CD4-positive, alpha-beta T cell treated with Interleukin-6 for 4 hours (primary cell): ENCODE measurements at regions not wholly inside any gene's neighbourhood (a gene's known extent, or its start where the extent isn't known, plus 50 kb on each side); places are given as distances from the start of the nearest gene placed in this dataset.
"Not testable (repeated sequence)": the region's sequence is repeated elsewhere in the genome, so short reads cannot be mapped to it uniquely, and the experiment has no call there.

Experiments used
- DNase-seq: peaks from one replicate; pipeline ENCODE4 v3.0.0-alpha.2; 2020; ENCODE audit warnings: mixed read lengths

DNA sequence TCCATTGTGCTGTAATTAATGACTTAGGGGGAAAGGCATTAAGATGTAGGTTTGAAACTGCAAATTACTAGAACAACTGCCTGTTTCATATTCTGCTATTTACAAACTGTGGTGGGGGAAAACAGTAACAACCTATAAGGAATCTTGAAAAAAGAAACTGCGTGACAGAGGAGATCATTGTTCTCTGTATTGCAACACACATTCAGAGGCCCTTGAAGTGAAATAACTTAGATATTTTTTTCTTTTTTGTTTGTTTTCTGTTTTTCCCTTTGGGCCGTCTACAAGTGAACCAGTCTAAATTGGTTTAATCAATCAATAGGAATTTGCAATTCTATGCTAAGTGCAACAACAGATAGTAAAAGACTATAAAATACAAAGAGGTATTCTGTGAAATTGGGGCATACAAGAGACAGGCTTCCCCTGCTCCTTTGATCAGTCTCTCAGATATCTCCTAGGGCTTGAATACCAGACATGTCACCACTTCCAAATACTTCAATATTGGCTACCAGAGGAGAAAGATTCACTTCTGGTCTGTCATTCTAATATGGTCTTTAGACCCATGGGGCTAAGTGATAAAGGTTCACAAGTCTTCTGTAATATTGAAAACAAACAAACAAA is 2055.1 kb upstream of the CELF4 start:
- DNase-seq = no peak

GRCh38 chr18:39618265-39619003 is 2052.8 kb upstream of the CELF4 start:
- no peak for DNase-seq

- DNase-seq = no peak
Observed at GRCh38 chr18:39611381-39612100, 2045.9 kb upstream of the CELF4 start.

GRCh38 chr18:39607034-39607433 is 2041.4 kb upstream of the CELF4 start:
- DNase-seq = no peak

DNA sequence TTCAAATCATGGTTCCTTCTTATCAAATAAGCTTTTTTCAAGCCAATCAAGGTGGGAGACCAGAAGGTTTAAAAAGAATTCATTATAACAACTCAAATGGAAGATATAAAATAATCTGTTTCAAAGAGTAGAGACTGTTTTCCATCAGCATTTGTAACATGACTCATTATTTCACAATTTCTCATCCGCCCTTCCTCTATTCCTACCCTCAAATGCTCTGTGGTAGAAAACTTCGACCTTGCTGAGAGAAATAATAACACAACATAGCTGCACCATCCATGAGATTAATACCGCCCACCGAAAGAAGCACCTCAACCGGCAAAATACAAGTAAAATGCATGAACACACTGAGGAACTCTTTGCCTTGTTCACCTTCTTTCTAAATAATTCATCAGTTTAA is 2039.2 kb upstream of the CELF4 start:
- DNase-seq = no peak

DNA sequence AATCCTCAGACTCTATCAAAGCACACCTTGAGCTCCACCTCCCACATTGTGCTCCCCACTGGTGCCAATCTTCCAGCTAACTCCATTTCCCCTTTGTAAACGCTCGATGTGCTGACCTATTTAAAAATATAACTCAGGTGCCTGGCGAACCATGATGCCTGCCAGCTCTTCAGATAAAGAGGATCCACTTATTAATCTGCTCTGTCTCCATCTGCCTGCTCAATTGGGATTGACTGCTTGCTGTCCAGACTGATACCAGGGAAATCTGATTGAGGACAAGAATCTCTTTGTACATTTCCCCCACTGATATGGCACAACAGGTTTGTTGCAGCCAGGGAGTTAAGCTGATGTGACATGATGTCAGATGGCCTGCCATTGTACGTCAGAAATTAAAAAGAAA is 2036.5 kb upstream of the CELF4 start:
- DNase-seq = no peak

- no peak for DNase-seq
Observed at GRCh38 chr18:39600894-39601293, 2035.3 kb upstream of the CELF4 start.

GRCh38 chr18:39599251-39599650 is 2033.7 kb upstream of the CELF4 start:
- DNase-seq = no peak

DNA sequence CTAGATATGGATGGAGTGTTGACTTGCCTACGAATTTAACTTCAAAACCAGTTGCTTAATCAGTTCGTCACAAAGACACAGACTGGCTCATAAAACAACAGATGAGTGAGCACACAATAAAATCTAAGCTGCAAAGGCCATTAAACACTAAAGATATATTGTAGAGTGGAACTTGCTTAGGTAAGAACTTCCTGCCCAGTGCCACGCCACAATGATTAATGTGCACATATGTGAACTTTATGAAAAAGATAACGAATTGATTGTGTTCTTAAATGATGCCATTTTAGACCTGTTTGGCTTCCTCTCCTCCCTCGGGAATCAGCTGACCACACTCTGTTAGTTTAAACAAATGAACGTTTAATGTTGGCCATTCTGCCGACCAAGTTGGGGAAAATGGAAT is 2031.3 kb upstream of the CELF4 start:
- DNase-seq = no peak

GRCh38 chr18:39596221-39596620 is 2030.6 kb upstream of the CELF4 start:
- no peak for DNase-seq

DNA sequence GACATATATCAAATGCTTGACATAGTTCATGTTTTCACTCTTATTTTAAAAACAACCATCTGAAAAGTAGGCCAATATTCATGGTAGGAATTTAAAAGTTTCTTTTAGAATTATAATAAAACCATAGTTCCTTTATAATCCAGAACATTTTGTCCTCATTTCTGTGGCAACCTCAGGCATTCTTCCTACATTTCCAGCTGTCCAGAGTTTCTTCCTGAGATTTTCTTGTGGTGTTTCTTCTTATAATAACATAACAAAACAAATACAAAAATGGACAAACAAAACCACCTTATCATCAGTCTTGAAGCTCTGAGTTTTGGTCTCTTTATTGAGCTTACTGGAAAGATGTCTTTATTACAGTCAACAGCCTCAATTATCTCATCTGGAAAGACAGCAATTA is 2028.6 kb upstream of the CELF4 start:
- DNase-seq = no peak

GRCh38 chr18:39591649-39592048 is 2026.1 kb upstream of the CELF4 start:
- DNase-seq = no peak

GRCh38 chr18:39589496-39589895 is 2023.9 kb upstream of the CELF4 start:
- DNase-seq = no peak

- no peak for DNase-seq
Observed at GRCh38 chr18:39587586-39587985, 2022.0 kb upstream of the CELF4 start.

DNA sequence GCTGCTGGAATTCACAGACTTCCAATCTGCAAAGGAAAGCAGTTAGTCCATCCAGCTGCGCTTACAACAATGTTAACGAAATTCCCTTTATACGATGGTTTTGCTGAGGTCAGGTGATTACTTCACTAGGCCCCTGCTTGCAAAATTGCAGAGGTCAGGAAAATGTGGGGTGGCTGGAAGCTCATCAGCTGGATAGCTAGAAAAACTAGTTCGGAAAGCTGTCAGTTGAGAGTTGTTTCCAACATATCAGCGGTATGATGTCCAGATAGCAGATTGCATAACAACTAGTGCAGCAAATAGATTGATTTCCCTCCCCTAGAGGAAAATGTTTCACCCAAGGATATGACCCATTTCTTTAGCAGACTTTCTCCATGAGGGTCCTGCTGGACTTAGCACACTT is 2021.1 kb upstream of the CELF4 start:
- no peak for DNase-seq

- no peak for DNase-seq
Observed at GRCh38 chr18:39574897-39575296, 2009.3 kb upstream of the CELF4 start.

DNA sequence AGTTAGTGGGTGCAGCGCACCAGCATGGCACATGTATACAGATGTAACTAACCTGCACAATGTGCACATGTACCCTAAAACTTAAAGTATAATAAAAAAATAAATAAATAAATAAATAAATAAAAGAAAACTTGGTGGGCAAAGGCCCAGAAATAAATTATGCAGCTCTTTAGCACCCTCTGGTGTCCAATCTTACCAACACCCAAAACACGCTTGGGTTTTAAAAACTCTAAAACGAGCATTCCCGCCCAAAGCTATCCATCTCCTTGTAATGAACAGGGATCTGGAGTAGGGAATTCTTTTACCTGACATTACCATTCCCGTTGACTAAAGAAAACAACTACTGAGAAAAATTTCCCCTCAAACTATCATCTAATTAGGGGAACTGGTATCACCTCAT is 2005.9 kb upstream of the CELF4 start:
- DNase-seq = no peak

GRCh38 chr18:39565551-39566230 is 2000.1 kb upstream of the CELF4 start:
- DNase-seq = not testable (repeated sequence)

DNA sequence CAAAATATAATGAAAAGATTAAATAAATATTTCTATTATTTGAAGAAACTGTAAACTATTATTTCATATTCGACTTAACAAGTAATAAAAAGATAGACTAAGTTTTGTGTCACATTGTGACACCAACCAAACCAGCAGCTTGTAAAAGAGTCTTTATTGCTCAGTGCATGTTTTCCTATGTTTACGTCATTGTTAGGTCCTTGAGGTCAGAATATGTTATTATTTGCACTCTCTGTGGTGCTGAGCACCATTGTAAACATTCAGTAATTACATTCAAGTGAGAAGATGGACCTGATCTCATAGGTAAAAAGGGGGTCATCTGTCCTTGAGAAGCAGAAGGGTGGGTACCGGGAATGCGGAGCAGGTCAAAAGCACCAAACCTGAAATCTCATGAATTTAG is 1999.1 kb upstream of the CELF4 start:
- DNase-seq = no peak

DNA sequence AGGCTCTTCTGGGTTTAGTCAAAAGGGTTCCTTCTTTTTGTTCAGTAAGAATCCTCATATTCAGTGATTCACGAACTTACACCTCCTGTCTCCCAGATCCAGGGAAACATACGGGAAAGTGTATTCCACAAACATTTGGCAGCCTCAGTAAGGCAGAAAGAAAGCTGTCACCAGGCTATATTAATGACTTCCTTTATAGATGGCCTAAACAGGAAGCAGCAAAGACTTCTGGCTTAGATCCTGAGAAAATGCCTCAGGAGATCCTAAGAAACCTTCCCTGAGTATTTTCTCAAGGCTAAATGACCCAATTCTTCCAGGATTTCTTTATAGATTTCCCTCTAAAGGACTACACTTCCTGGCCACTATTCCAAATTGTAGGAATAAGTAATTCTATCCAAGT is 1995.5 kb upstream of the CELF4 start:
- DNase-seq = no peak

GRCh38 chr18:39558658-39559057 is 1993.1 kb upstream of the CELF4 start:
- no peak for DNase-seq

DNA sequence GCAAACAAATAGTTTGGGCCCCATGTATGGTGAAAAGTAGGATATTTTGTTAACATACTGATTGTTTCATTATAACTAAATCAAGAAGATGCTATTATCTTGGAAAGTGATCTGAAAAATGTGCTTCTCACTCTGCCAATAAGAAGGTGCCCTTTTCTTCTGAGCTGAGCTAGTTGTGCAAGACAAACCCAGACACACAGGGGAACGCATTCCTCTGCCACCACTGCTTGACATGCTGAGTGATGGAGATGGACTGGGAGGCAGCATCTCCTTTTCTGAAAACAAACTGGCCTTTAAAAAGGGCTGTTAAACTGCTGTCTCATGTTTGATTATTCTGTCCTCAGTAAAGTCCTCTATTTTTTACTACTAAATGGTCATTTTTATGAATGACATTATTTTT is 1989.9 kb upstream of the CELF4 start:
- DNase-seq = no peak

DNA sequence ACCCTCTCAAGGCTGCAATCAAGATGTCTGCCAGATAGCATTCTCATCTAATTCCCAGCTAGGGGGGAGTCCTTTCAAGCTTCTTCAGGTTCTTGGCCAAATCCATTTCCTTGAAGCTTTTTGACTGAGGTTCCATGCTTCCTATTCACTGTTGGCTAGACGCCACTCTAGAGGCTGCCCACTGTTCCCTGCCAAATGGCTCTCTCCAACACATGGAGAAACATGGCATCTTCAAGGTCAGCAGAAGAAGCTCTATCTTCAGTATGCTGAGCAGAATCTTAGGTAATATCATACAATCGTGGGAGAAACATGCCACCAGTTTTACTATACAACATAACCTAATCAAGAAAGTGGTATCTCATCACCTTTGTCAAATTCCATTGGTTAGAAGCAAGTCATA is 1985.1 kb upstream of the CELF4 start:
- DNase-seq = no peak

DNA sequence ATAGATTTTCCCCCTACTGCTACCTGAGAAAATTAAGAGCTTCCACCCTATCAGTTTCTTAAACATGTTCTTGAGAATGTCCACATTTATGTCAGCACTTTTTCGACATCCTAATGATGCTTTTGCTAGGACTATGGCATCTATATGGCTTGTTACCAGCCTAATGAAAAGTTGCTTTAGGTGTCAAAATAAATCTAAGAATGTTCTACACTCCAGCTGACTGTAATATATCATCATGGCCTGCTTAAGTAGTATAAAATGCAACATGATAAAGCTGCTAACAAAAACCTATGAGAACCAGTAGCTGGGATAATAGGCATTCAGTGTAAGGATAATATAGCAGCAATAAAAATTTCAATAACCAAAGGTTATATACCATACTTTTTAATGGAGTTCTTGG is 1983.5 kb upstream of the CELF4 start:
- no peak for DNase-seq
